Stromal cell of bone marrow (primary cell): ENCODE measurements at regions not wholly inside any gene's neighbourhood (a gene's known extent, or its start where the extent isn't known, plus 50 kb on each side); places are given as distances from the start of the nearest gene placed in this dataset.
A peak's percentile ranks its signal among the peaks of the same experiment; 100 is the strongest.

Experiments
- DNase-seq: peaks from one replicate; pipeline ENCODE4 v3.0.0-alpha.2; 2012; ENCODE audit warnings: low read depth

- DNase-seq: no peak
Measured at GRCh38 chr10:83165265-83165664, 974.0 kb upstream of the GHITM start.

- DNase-seq: no peak
Measured at GRCh38 chr10:83166344-83166743, 973.0 kb upstream of the GHITM start.

- no peak for DNase-seq
Measured at GRCh38 chr10:83167081-83167480, 972.2 kb upstream of the GHITM start.

DNA sequence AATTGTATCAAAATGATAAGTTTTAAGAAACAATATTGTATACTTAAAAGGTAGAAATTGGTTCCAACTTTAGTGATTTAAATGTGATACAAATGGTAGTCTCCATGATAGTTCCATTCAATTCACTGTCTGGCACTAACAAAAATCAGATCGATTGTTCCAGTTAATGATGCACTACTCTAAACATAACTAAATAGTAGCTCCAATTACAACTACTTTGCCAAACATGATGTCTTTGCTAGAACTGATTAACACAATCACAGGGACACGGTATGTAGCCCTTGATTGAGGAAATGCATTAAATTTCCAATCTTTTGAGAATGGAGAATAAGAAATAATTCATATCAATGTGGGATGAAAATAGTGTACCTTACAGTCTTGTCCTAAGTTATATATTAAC, 962.4 kb upstream of the GHITM start:
- no peak for DNase-seq

DNA sequence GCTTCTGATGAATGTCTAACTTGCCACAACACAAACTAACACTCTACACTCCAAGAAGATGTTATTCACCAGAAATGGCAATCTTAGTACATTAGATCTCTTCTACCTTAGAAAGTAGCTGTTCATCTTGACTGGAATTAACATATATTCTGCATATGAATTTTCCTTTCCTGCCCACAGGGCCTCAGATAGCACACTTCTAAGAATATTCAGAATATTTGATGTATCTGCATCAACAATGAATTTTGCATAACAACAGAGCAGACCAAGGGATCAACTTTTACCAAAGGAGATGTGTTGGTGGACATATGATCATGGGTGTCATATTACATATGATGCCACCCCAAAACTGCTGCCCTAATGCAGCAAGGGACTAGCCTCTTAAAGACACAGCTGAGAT, 960.8 kb upstream of the GHITM start:
- no peak for DNase-seq

DNA sequence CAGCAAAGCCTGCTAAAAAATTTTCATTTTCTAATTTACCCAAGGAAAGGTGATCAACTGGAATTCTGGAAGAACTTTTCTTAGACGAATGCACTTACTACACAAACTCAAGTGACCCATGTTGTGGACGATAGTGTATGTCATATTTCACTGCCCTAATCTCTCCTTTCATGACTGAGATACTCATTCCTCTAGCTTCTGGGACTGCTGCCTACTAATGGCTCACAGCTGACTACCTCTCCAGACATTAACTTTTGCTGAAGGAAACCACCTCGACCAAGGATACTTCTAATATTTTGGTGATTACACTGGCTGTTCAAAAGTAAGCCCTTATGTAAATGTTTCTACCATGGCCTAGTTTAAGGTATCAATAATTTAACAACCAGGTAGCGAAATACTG, 959.9 kb upstream of the GHITM start:
- no peak for DNase-seq

GRCh38 chr10:83182076-83182475, 957.2 kb upstream of the GHITM start:
- DNase-seq: no peak

DNA sequence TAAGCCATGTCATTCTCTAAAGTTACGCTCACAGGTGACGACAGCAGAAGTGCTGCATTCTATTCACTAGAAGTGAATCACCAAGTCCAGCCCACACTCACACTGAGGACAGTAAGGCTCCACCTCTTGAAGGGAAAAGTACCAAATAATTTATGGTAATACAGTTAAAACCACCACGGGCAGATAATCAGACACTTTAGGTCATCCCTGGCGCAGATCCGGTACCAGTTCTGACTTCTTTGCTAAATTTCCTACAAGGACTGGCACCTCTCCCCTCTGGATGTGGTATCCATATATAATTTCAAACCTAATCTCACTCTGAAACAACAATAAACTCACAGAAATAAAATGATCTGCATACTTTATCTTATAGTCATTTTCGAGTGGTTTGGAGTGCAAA, 954.7 kb upstream of the GHITM start:
- no peak for DNase-seq

DNA sequence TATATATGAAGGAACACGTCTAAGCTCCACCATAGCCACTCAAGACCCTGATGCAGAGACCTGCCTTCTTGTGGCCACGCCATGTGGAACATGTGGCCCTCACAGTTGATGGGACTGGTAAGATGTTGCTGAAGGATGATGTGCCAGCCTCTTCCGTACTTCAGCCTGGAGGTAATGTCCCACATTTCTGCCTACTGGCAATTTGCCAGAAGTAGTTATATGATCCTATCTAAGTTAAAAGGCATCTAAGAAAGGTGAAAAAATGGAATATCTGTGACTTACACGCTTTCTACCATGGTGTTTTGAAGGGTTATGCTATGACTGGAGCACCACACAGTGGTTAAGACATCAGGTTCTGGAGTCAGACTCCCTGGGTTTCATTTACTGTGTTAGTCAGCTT, 948.7 kb upstream of the GHITM start:
- DNase-seq: no peak

DNA sequence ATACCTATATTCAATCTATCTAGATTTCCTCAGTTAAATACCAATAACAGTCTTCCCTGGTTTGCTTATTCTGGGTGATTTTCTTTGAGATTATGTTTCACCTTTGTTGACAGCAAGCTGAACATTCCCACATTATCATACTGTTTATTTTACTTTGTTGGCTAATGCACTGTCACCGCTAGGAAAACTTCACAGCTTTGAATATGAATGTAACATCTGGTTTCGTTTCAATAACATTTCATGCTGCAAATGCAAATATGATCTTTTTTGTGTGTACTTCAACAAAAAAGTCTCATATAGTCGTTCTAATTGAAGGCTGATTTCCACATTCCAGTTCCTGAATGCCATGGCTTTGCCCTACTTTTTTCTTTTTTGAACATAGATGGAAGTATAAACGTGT, 946.3 kb upstream of the GHITM start:
- DNase-seq: no peak

DNA sequence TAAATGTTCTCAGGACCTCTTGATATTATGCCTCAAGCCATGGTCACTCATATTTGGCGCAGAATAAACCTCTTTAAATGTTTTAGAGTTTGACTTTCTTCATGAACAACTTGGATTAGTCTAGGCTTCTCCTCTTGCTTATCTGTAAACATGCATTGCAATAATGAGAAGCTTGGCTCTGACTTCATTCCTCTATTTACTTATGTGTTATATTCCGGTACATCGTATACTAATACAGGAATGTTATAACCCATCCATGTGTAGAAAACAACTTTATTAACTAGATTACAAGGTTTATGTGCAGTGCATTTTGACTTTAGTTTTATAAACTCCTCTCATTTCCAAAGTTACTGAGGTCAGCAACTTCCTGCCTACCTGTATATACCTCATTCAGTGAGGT, 944.3 kb upstream of the GHITM start:
- DNase-seq: no peak

- no peak for DNase-seq
Measured at GRCh38 chr10:83199374-83199773, 939.9 kb upstream of the GHITM start.

DNA sequence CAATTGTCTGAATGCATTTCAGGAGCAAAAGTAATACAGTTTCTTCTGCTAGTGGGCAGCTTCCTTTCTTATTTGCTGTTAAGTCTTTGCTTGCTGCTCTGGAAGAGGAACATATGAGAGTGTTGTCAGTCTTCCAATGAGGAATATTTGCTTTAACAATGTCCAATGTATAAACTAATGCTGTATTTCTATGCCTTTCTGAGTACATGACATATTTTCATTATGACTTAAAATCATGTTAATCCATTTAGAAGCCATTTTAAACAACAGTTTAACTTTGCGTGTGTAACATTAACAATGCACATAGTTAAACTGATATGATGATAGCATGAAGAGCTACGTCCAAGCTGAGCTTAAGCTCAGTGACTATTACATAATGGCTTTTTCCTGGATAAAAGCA, 933.4 kb upstream of the GHITM start:
- no peak for DNase-seq

DNA sequence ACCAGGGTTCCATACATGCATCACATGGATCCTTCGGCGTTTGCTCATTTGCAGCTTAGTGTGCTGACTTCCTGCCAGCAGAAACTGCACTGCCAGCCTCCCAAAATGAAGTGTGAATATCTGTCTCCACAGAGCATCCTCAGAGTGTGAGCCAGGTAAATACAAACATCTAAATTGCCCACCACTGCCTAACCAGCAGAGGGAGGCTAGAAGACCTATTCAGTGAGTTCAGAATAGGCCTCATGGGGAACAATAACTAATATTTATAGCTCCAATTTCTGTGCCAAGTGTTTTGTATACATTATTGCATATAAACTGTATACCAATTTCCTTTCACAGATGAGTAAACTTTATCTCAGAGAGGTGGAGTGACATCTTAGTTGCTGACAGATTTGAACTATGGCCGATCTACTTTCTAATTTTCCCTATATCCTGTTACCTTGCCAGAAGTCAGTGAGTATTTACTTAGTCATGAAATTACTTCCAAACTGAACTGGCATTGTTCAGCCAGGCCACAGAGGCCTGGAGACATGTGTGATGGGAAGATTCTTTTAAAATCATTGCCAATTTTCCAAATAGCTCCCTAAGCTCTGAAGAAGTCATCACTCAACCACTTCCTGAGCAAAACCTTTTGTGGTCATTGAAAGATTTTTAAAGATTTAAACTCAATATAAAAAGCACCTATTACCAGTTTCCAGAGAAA, 926.5 kb upstream of the GHITM start:
- peak; percentile 75 for DNase-seq

GRCh38 chr10:83214136-83214535, 925.2 kb upstream of the GHITM start:
- DNase-seq: no peak

GRCh38 chr10:83218205-83218604, 921.1 kb upstream of the GHITM start:
- no peak for DNase-seq

DNA sequence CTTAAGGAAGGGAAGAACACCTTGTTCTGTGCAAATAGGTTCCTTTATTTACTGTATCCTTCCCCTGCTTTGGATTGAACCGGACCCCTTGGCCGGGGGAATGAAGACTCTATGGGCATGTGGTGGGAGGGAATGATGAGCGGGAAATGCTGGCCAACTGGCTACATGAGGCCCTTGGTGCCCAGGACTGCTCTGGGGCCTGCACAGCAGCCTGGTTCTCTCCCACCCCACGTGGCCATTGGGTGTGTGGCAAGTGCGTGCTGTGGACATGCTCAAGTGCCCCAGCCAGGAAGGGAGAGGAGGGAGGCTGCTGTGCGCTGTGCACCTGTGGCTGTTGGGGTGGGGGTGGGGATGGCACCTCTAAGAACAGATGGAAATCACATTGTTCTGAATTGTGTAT, 917.0 kb upstream of the GHITM start:
- no peak for DNase-seq

DNA sequence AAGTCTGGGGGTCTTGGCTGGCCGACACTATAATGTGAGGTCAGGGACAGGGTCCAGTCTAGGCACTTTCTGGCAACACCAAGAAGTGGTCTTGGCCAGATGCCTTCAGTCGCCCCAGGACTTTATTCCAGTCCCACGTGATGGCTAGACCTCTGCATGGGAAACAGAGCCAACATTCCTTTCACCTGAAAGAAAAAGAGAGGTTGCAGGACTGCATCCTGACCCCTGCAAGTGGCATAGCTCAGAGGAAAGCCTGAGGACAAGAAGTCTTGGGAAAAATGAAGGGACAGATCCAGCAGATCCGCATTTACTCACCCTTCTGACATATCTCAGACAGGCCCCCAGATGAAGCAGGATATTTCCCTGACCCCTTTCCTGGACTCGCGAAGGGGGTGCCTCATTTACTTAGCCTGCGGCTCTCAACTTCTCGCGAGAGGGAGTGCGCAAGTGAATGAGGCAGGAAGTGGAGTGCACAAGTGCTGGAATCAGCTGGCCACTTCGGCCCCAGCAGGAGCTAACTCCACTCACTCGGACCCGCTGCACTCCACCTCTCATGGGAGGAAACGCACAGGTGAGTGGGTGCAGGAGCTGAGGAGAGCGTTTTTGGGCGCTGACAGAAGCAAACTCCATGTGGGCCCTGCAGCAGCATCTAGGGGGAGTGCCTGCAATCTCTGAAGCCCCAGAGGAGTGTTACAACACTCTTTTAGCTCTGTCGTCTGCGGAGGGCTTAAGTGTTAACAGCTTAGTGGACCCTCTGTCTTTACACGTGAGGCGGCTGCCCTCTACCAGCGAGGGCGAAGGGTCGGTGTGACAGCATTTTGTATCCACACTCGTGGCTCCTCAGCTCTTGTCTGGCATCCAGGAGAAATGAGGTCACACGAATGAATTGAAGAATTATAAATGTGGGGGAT, 916.2 kb upstream of the GHITM start:
- DNase-seq: no peak

- no peak for DNase-seq
Measured at GRCh38 chr10:83225781-83226180, 913.5 kb upstream of the GHITM start.

GRCh38 chr10:83229991-83230390, 909.3 kb upstream of the GHITM start:
- no peak for DNase-seq

- no peak for DNase-seq
Measured at GRCh38 chr10:83233691-83234090, 905.6 kb upstream of the GHITM start.

DNA sequence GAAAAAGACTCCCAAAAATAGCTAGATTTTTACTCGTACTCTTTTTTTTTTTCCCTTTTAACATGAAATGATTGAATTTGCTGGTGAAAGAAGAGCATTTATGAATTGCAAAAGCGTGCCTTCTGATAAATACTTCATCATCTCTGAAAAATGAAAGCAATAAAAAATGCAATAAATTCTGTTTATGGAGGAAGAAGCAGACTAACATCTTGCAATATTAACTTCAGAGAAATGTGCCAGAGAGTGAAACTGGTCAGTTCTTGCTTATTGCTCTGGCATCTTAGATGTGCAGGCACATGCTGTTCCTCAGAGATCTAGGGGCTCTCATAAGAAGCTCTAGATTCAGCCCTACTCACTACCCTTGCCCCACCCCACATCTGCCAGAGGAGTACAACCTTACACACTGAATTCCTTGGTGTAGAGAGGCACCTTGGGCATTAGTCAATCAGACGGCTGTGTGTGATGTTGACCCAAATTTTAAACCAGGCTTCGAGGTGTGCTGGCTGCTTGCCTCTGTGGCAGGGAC, 891.1 kb upstream of the GHITM start:
- DNase-seq: no peak

- no peak for DNase-seq
Measured at GRCh38 chr10:83250396-83250795, 888.9 kb upstream of the GHITM start.
